IPS-NIHi7 (cell line): ENCODE measurements at regions not wholly inside any gene's neighbourhood (a gene's known extent, or its start where the extent isn't known, plus 50 kb on each side); places are given as distances from the start of the nearest gene placed in this dataset.

Source experiments
- DNase-seq: peaks from one replicate; pipeline ENCODE4 v3.0.0; 2012; ENCODE audit warnings: mixed read lengths; ENCODE audit errors: extremely low spot score

GRCh38 chr6:56005426-56005825 lies 130.0 kb upstream of the BMP5 start:
- no peak for DNase-seq

GRCh38 chr6:56004426-56004825 lies 129.0 kb upstream of the BMP5 start:
- no peak for DNase-seq

GRCh38 chr6:56003616-56004015 lies 128.2 kb upstream of the BMP5 start:
- DNase-seq = no peak

GRCh38 chr6:56002336-56002735 lies 126.9 kb upstream of the BMP5 start:
- DNase-seq = no peak

GRCh38 chr6:55998576-55998975 lies 123.2 kb upstream of the BMP5 start:
- DNase-seq = no peak

GRCh38 chr6:55997223-55997874 lies 122.0 kb upstream of the BMP5 start:
- DNase-seq = no peak

- no peak for DNase-seq
These were observed 119.1 kb upstream of the BMP5 start for GRCh38 chr6:55994531-55994930.

- no peak for DNase-seq
These were observed 118.0 kb upstream of the BMP5 start for GRCh38 chr6:55993418-55993817.

- no peak for DNase-seq
These were observed 117.2 kb upstream of the BMP5 start for GRCh38 chr6:55992546-55992945.

- DNase-seq = no peak
These were observed 109.9 kb upstream of the BMP5 start for GRCh38 chr6:55985309-55985708.

- no peak for DNase-seq
These were observed 108.5 kb upstream of the BMP5 start for GRCh38 chr6:55983861-55984260.

GRCh38 chr6:55981660-55982059 lies 106.3 kb upstream of the BMP5 start:
- no peak for DNase-seq

GRCh38 chr6:55980627-55981211 lies 105.3 kb upstream of the BMP5 start:
- DNase-seq = peak; percentile 35

GRCh38 chr6:55979526-55979925 lies 104.1 kb upstream of the BMP5 start:
- DNase-seq = no peak

- no peak for DNase-seq
These were observed 102.7 kb upstream of the BMP5 start for GRCh38 chr6:55977959-55978665.

- no peak for DNase-seq
These were observed 99.3 kb upstream of the BMP5 start for GRCh38 chr6:55974688-55975087.

GRCh38 chr6:55972091-55972490 lies 96.7 kb upstream of the BMP5 start:
- no peak for DNase-seq

- DNase-seq = no peak
These were observed 94.1 kb upstream of the BMP5 start for GRCh38 chr6:55969526-55969925.

GRCh38 chr6:55968926-55969325 lies 93.5 kb upstream of the BMP5 start:
- no peak for DNase-seq

- no peak for DNase-seq
These were observed 88.7 kb upstream of the BMP5 start for GRCh38 chr6:55964136-55964535.

GRCh38 chr6:55963301-55963700 lies 87.9 kb upstream of the BMP5 start:
- DNase-seq = no peak

- DNase-seq = no peak
These were observed 85.0 kb upstream of the BMP5 start for GRCh38 chr6:55960344-55960743.

GRCh38 chr6:55958790-55959189 lies 83.4 kb upstream of the BMP5 start:
- DNase-seq = no peak
